HUDEP-2 (cell line): ENCODE measurements at regions not wholly inside any gene's neighbourhood (a gene's known extent, or its start where the extent isn't known, plus 50 kb on each side); places are given as distances from the start of the nearest gene placed in this dataset.
A peak's percentile ranks its signal among the peaks of the same experiment; 100 is the strongest.

Experiments used
- DNase-seq, 76 experiments: peaks; one replicate each; lab custom pipeline; 2025; ENCODE audit not compliant: unreplicated experiment in 76 of 76; lab: John Stamatoyannopoulos, UW

GRCh38 chr4:164373021-164373420 lies 380.9 kb upstream of the SMIM31 start:
- DNase-seq: no peak

- no peak for DNase-seq
These were observed 376.7 kb upstream of the SMIM31 start for GRCh38 chr4:164377277-164377676.

GRCh38 chr4:164378361-164378760 lies 375.6 kb upstream of the SMIM31 start:
- DNase-seq: no peak

GRCh38 chr4:164379694-164380093 lies 374.2 kb upstream of the SMIM31 start:
- no peak for DNase-seq

- no peak for DNase-seq
These were observed 372.1 kb upstream of the SMIM31 start for GRCh38 chr4:164381859-164382258.

GRCh38 chr4:164383058-164383357 lies 370.9 kb upstream of the SMIM31 start:
- no peak for DNase-seq

- DNase-seq: peak in 3 of 76 experiments; percentile 0 to 2 (median 0)
These were observed 370.3 kb upstream of the SMIM31 start for GRCh38 chr4:164383358-164384220.

GRCh38 chr4:164384416-164384815 lies 369.5 kb upstream of the SMIM31 start:
- DNase-seq: no peak

GRCh38 chr4:164396439-164396838 lies 357.5 kb upstream of the SMIM31 start:
- no peak for DNase-seq

- no peak for DNase-seq
These were observed 351.4 kb upstream of the SMIM31 start for GRCh38 chr4:164402554-164402953.

GRCh38 chr4:164405774-164406173 lies 348.2 kb upstream of the SMIM31 start:
- DNase-seq: no peak

- DNase-seq: no peak
These were observed 345.1 kb upstream of the SMIM31 start for GRCh38 chr4:164408831-164409230.

- no peak for DNase-seq
These were observed 343.5 kb upstream of the SMIM31 start for GRCh38 chr4:164410401-164410800.

- DNase-seq: no peak
These were observed 341.7 kb upstream of the SMIM31 start for GRCh38 chr4:164412246-164412645.

- DNase-seq: no peak
These were observed 340.2 kb upstream of the SMIM31 start for GRCh38 chr4:164413743-164414142.

- no peak for DNase-seq
These were observed 330.1 kb upstream of the SMIM31 start for GRCh38 chr4:164423819-164424218.

- no peak for DNase-seq
These were observed 329.1 kb upstream of the SMIM31 start for GRCh38 chr4:164424846-164425245.

GRCh38 chr4:164428561-164428960 lies 325.4 kb upstream of the SMIM31 start:
- DNase-seq: no peak

GRCh38 chr4:164438321-164438720 lies 315.6 kb upstream of the SMIM31 start:
- DNase-seq: no peak

- DNase-seq: no peak
These were observed 314.9 kb upstream of the SMIM31 start for GRCh38 chr4:164439037-164439436.

GRCh38 chr4:164440199-164440598 lies 313.7 kb upstream of the SMIM31 start:
- DNase-seq: peak in 36 of 76 experiments; percentile 1 to 85 (median 44)

- no peak for DNase-seq
These were observed 312.8 kb upstream of the SMIM31 start for GRCh38 chr4:164441109-164441508.

GRCh38 chr4:164442180-164442579 lies 311.8 kb upstream of the SMIM31 start:
- no peak for DNase-seq
